ENCODE measurements at regions not wholly inside any gene's neighbourhood (a gene's known extent, or its start where the extent isn't known, plus 50 kb on each side); places are given as distances from the start of the nearest gene placed in this dataset.

- no peak for TF ChIP-seq CEBPB (IDR thresholded peaks at IDR 0.05; ENCODE audit: low read depth, low read length)
- TF ChIP-seq ATF2 (IDR thresholded peaks at IDR 0.05; ENCODE audit: low read length), result no peak
- TF ChIP-seq EZH2 (IDR thresholded peaks at IDR 0.05; ENCODE audit: low read depth, low read length, severe bottlenecking), result no peak
- TF ChIP-seq JUN (IDR thresholded peaks at IDR 0.05; ENCODE audit: low read depth, low read length), result no peak
- no peak for TF ChIP-seq YY1 (IDR thresholded peaks at IDR 0.05; ENCODE audit: low read depth, low read length)
- TF ChIP-seq CTCF (IDR thresholded peaks at IDR 0.05; ENCODE audit: control extremely low read depth in 1 of 3, insufficient read depth in 1 of 3, low read depth in 1 of 3, low read length in 3 of 3), result no peak
- no peak for TF ChIP-seq SP1 (IDR thresholded peaks at IDR 0.05; ENCODE audit: low read depth, low read length)
- no peak for TF ChIP-seq MAX (IDR thresholded peaks at IDR 0.05)
- TF ChIP-seq POLR2A (IDR thresholded peaks at IDR 0.05; ENCODE audit: control extremely low read depth in 1 of 2, low read depth in 2 of 2, low read length in 2 of 2), result no peak
These were observed 74.2 kb upstream of the FUCA2 start for GRCh38 chr6:143585716-143586115.

All from H1 (cell line).